Endothelial cell of umbilical vein (primary cell): ENCODE measurements at regions not wholly inside any gene's neighbourhood (a gene's known extent, or its start where the extent isn't known, plus 50 kb on each side); places are given as distances from the start of the nearest gene placed in this dataset.

Source experiments
- BruUV-seq: library from RNA; stranded (reverse); fragments of 400-500 nt; replicated peaks from 2 replicates; lab custom pipeline; 2021; lab: Mats Ljungman, UMichigan
- CTCF ChIA-PET: fragments of 300-600, 350-600 bp; sonication (Branson Sonifier 250); formaldehyde crosslinking; loops from one replicate; lab custom pipeline; 2021; ENCODE audit warnings: antibody characterized with exemption, inconsistent platforms; lab: Charles Lee
- POLR2A ChIA-PET: fragments of 300-600, 350-600 bp; sonication (Branson Sonifier 250); formaldehyde crosslinking; loops from one replicate; lab custom pipeline; 2021; ENCODE audit warnings: antibody characterized with exemption, inconsistent platforms; lab: Charles Lee
- DNase-seq: peaks from one replicate; pipeline ENCODE4 v3.0.0-alpha.2; 2011; ENCODE audit warnings: low read depth, low spot score
- FAIRE-seq: peaks from 2 replicates; lab custom pipeline; 2011; peaks lifted over from hg19 to GRCh38; lab: Jason Lieb, UNC
- H2AFZ ChIP-seq: 2 replicates; pipeline ENCODE4 v1.6.0; 2012; ENCODE audit warnings: low read depth, low read length, control low read depth, inconsistent platforms
- H3K27ac ChIP-seq: 2 replicates; pipeline ENCODE4 v1.5.1; 2011; ENCODE audit warnings: low read depth, mild to moderate bottlenecking, control low read depth, low read length, moderate library complexity; ENCODE audit not compliant: insufficient read depth
- H3K27me3 ChIP-seq, 2 experiments: 2 replicates each; pipeline versions ENCODE4 v1.6.0 to v1.6.1; 2011; ENCODE audit warnings: low read length in 2 of 2, mixed read lengths in 1 of 2; ENCODE audit not compliant: control insufficient read depth in 2 of 2, insufficient read depth in 2 of 2
- H3K36me3 ChIP-seq, 2 experiments: 2 replicates in 1 of 2; 3 replicates in 1 of 2; pipeline ENCODE4 v1.5.1; 2011; ENCODE audit warnings: low read length in 2 of 2, mild to moderate bottlenecking in 1 of 2, moderate library complexity in 1 of 2; ENCODE audit not compliant: control insufficient read depth in 2 of 2, insufficient read depth in 2 of 2; ENCODE audit errors: extremely low read depth in 1 of 2
- H3K4me1 ChIP-seq: 3 replicates; pipeline ENCODE4 v1.5.1; 2011; ENCODE audit warnings: mild to moderate bottlenecking, low read length; ENCODE audit not compliant: control insufficient read depth, insufficient read depth; ENCODE audit errors: extremely low read depth
- H3K4me2 ChIP-seq: 2 replicates; pipeline ENCODE4 v1.6.1; 2011; ENCODE audit warnings: low read length, control low read depth, mixed read lengths; ENCODE audit not compliant: insufficient read depth
- H3K4me3 ChIP-seq, 3 experiments: fragments of 200-600 bp in 1 of 3; sonication (generic), shearing (Covaris generic) in 1 of 3; replicated peaks in 1 of 3; 2 replicates each; pipeline ENCODE4 v1.5.1; 2011 to 2016; ENCODE audit warnings: control low read depth in 3 of 3, low read length in 3 of 3, mild to moderate bottlenecking in 2 of 3, inconsistent platforms in 1 of 3, low read depth in 1 of 3, moderate library complexity in 1 of 3; ENCODE audit not compliant: insufficient read depth in 1 of 3
- H3K79me2 ChIP-seq: 2 replicates; pipeline ENCODE4 v1.6.0; 2012; ENCODE audit warnings: low read length, inconsistent platforms; ENCODE audit not compliant: control insufficient read depth, insufficient read depth
- H3K9ac ChIP-seq: replicated peaks from 2 replicates; pipeline ENCODE3; 2011; ENCODE audit warnings: low read length, control low read depth; ENCODE audit not compliant: insufficient read depth; ENCODE audit errors: extremely low read depth
- H3K9me1 ChIP-seq: replicated peaks from 3 replicates; pipeline ENCODE4 v1.6.0; 2011; ENCODE audit warnings: mild to moderate bottlenecking, low read length; ENCODE audit not compliant: control insufficient read depth, insufficient read depth; ENCODE audit errors: extremely low read depth
- H3K9me3 ChIP-seq: replicated peaks from 2 replicates; pipeline ENCODE4 v1.5.1; 2012; ENCODE audit warnings: low read length, inconsistent platforms; ENCODE audit not compliant: control insufficient read depth, insufficient read depth
- H4K20me1 ChIP-seq: replicated peaks from 2 replicates; pipeline ENCODE3; 2011; ENCODE audit warnings: mild to moderate bottlenecking, low read length; ENCODE audit not compliant: control insufficient read depth, insufficient read depth; ENCODE audit errors: extremely low read depth
- EZH2 ChIP-seq: IDR thresholded peaks from 2 replicates; pipeline ENCODE4 v1.6.1; 2012; ENCODE audit warnings: borderline replicate concordance, low read depth, mild to moderate bottlenecking, moderate library complexity, low read length, inconsistent platforms; ENCODE audit not compliant: severe bottlenecking
- FOS ChIP-seq: IDR thresholded peaks from 2 replicates; pipeline ENCODE4 v1.6.1; 2011; ENCODE audit warnings: mild to moderate bottlenecking, low read length, moderate library complexity, borderline replicate concordance; ENCODE audit not compliant: insufficient read depth
- GATA2 ChIP-seq: IDR thresholded peaks from 2 replicates; pipeline ENCODE4 v1.7.0; 2011; ENCODE audit warnings: low read depth, mild to moderate bottlenecking, moderate library complexity, mixed read lengths, low read length; ENCODE audit not compliant: insufficient read length, insufficient read depth
- JUN ChIP-seq: IDR thresholded peaks from 2 replicates; pipeline ENCODE4 v1.6.1; 2011; ENCODE audit warnings: borderline replicate concordance, low read depth; ENCODE audit not compliant: insufficient read length, insufficient read depth
- MYC ChIP-seq: IDR thresholded peaks from one replicate; pipeline ENCODE4 v1.6.1; 2011; ENCODE audit warnings: mild to moderate bottlenecking, low read depth, low read length
- POLR2A ChIP-seq: IDR thresholded peaks from 2 replicates; pipeline ENCODE4 v1.6.1; 2012; ENCODE audit warnings: low read depth, mild to moderate bottlenecking, control low read depth, low read length
- POLR2AphosphoS5 ChIP-seq: IDR thresholded peaks from 2 replicates; pipeline ENCODE4 v1.6.1; 2012; ENCODE audit warnings: low read depth, mild to moderate bottlenecking, control low read depth, low read length, moderate library complexity; ENCODE audit not compliant: insufficient read depth
- dilution Hi-C: fragments of 300-500 bp; cut with MboI; formaldehyde crosslinking; loops from one replicate; pipeline ENCODE4 v1.15.0; 2019; ENCODE audit warnings: low sequenced_read_pairs; ENCODE audit not compliant: extremely low pct_ligation_motif_present
- intact Hi-C: fragments of 100-400 bp; cut with micrococcal nuclease; formaldehyde crosslinking; loops from one replicate; pipeline ENCODE4 v1.10.0; 2022
- TF ChIP-seq, protein P1 (sequence below), 2 donors: IDR thresholded peaks; 1 replicate in 1 of 2; 2 replicates in 1 of 2; pipeline ENCODE4 v1.5.1; 2011; ENCODE audit warnings: low read length in 2 of 2, mild to moderate bottlenecking in 2 of 2, moderate library complexity in 2 of 2, control low read depth in 1 of 2, inconsistent platforms in 1 of 2, low read depth in 1 of 2; ENCODE audit not compliant: insufficient read depth in 1 of 2; ENCODE audit errors: extremely low read depth in 1 of 2
- TF ChIP-seq, protein P2 (sequence below): IDR thresholded peaks from 2 replicates; pipeline ENCODE4 v1.6.1; 2011; ENCODE audit not compliant: insufficient read depth, insufficient read length

- no TSS peak for BruUV-seq
- H2AFZ ChIP-seq, result no peak overlapping the region
- H3K9me3 ChIP-seq, result no peaks in the 10 kb centered on the region
- H3K4me3 ChIP-seq, result no peak overlapping the region
- no peaks in the 10 kb centered on the region for H3K27me3 ChIP-seq
- dilution Hi-C loops (no loop called here), intact Hi-C loops (no loop called here)
- FAIRE-seq (no peak), DNase-seq (no peak)
- TF ChIP-seq, protein P1, sequence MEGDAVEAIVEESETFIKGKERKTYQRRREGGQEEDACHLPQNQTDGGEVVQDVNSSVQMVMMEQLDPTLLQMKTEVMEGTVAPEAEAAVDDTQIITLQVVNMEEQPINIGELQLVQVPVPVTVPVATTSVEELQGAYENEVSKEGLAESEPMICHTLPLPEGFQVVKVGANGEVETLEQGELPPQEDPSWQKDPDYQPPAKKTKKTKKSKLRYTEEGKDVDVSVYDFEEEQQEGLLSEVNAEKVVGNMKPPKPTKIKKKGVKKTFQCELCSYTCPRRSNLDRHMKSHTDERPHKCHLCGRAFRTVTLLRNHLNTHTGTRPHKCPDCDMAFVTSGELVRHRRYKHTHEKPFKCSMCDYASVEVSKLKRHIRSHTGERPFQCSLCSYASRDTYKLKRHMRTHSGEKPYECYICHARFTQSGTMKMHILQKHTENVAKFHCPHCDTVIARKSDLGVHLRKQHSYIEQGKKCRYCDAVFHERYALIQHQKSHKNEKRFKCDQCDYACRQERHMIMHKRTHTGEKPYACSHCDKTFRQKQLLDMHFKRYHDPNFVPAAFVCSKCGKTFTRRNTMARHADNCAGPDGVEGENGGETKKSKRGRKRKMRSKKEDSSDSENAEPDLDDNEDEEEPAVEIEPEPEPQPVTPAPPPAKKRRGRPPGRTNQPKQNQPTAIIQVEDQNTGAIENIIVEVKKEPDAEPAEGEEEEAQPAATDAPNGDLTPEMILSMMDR (IDR thresholded peaks at IDR 0.05; ENCODE audit: extremely low read depth in 1 of 2, insufficient read depth in 1 of 2, low read depth in 1 of 2, low read length in 2 of 2), result no peak
- TF ChIP-seq MYC (no peak), POLR2A (no peak), EZH2 (no peak), FOS (no peak), POLR2AphosphoS5 (no peak), JUN (no peak), GATA2 (no peak)
- TF ChIP-seq, protein P2, sequence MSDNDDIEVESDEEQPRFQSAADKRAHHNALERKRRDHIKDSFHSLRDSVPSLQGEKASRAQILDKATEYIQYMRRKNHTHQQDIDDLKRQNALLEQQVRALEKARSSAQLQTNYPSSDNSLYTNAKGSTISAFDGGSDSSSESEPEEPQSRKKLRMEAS, result no peak
- CTCF ChIA-PET, result no interaction called here
- H4K20me1 ChIP-seq, result no peaks in the 10 kb centered on the region
- no peaks in the 10 kb centered on the region for H3K4me1 ChIP-seq
- no peaks in the 10 kb centered on the region for H3K36me3 ChIP-seq
- no peaks in the 10 kb centered on the region for H3K79me2 ChIP-seq
- no peak overlapping the region for H3K9ac ChIP-seq
- POLR2A ChIA-PET, result no interaction called here
- H3K27ac ChIP-seq, result no peak overlapping the region
- H3K9me1 ChIP-seq, result no peaks in the 10 kb centered on the region
- H3K4me2 ChIP-seq, result no peak overlapping the region
Measured at GRCh38 chrX:124502599-124502998, 156.2 kb downstream of the SH2D1A start.
